ENCODE measurements at regions not wholly inside any gene's neighbourhood (a gene's known extent, or its start where the extent isn't known, plus 50 kb on each side); places are given as distances from the start of the nearest gene placed in this dataset.

- TF ChIP-seq CEBPZ (IDR thresholded peaks at IDR 0.05; ENCODE audit: low read depth, low read length) (no peak), BMI1 (IDR thresholded peaks at IDR 0.05; ENCODE audit: borderline replicate concordance) (no peak), EP300 (IDR thresholded peaks at IDR 0.05; ENCODE audit: borderline replicate concordance in 1 of 2, control insufficient read depth in 1 of 2, low read depth in 2 of 2, low read length in 2 of 2) (no peak), IKZF1 (conservative IDR thresholded peaks at IDR 0.05) (no peak), MTA3 (IDR thresholded peaks at IDR 0.05; ENCODE audit: borderline replicate concordance, low read length) (no peak)
Measured at GRCh38 chr3:64748244-64748904, 60.6 kb upstream of the ADAMTS9 start (continued).

GRCh38 chr3:64747679-64748078, 59.9 kb upstream of the ADAMTS9 start:
- BruUV-seq (replicated peaks), result no TSS peak
- Histone ChIP-seq H3K4me3 (no peak overlapping the region), H3K79me2 (ENCODE audit: control insufficient read depth, insufficient read depth, low read length) (no peaks in the 10 kb centered on the region), H3K4me2 (ENCODE audit: control insufficient read depth, insufficient read depth) (no peak overlapping the region), H2AFZ (ENCODE audit: control insufficient read depth, low read depth, low read length) (no peak overlapping the region), H3K27me3 (replicated peaks in 1 of 2; ENCODE audit: control insufficient read depth in 2 of 2, insufficient read depth in 2 of 2, low read length in 1 of 2) (no peaks in the 10 kb centered on the region), H4K20me1 (ENCODE audit: control insufficient read depth, insufficient read depth) (no peaks in the 10 kb centered on the region), H3K9ac (ENCODE audit: control insufficient read depth, insufficient read depth, low read length) (no peak overlapping the region), H3K9me3 (replicated peaks; ENCODE audit: control insufficient read depth, insufficient read depth, low read length) (no peaks in the 10 kb centered on the region), H3K4me1 (ENCODE audit: control insufficient read depth, insufficient read depth, low read length) (no peaks in the 10 kb centered on the region), H3K36me3 (ENCODE audit: control insufficient read depth in 2 of 2, insufficient read depth in 2 of 2, low read length in 1 of 2) (no peaks in the 10 kb centered on the region), H3K27ac (ENCODE audit: control insufficient read depth, insufficient read depth) (no peak overlapping the region)
- ChIA-PET RAD21 (ENCODE audit: unreplicated experiment) (no interaction called here), CTCF (no interaction called here), POLR2A (no interaction called here), SMC1A (ENCODE audit: uncharacterized antibody, unreplicated experiment) (no interaction called here)
- 72% methylated on average over 4 of the region's 4 CpGs for WGBS (ENCODE audit: insufficient coverage, insufficient replicate concordance, low lambda C conversion rate, missing lambda C conversion rate)
- no peak for DNase-seq (ENCODE audit: low read depth, low spot score)
- in situ Hi-C loops (cut with MboI), result no loop called here
- ATAC-seq, result no peak
- FAIRE-seq, result no peak
- intact Hi-C loops (cut with micrococcal nuclease; ENCODE audit: unreplicated experiment), result no loop called here
- TF ChIP-seq HDGF (IDR thresholded peaks at IDR 0.05) (no peak), CHD2 (IDR thresholded peaks at IDR 0.05; ENCODE audit: borderline replicate concordance, low read depth, low read length) (no peak), POLR2AphosphoS5 (IDR thresholded peaks at IDR 0.05; ENCODE audit: low read length) (no peak), BMI1 (IDR thresholded peaks at IDR 0.05; ENCODE audit: borderline replicate concordance) (no peak), POLR2AphosphoS2 (IDR thresholded peaks at IDR 0.05; ENCODE audit: low read depth, low read length) (no peak), SKIL (IDR thresholded peaks at IDR 0.05; ENCODE audit: low read depth, poor library complexity, severe bottlenecking) (no peak), PAX8 (IDR thresholded peaks at IDR 0.05) (no peak), GABPA (IDR thresholded peaks at IDR 0.05; ENCODE audit: low read depth) (no peak), MEF2B (IDR thresholded peaks at IDR 0.05; ENCODE audit: partially characterized antibody, poor library complexity, severe bottlenecking) (no peak), ATF3 (IDR thresholded peaks at IDR 0.05; ENCODE audit: borderline replicate concordance, extremely low read depth, low read depth, low read length) (no peak)

Data from GM12878 (cell line).